Loucy (cell line): ENCODE measurements at regions not wholly inside any gene's neighbourhood (a gene's known extent, or its start where the extent isn't known, plus 50 kb on each side); places are given as distances from the start of the nearest gene placed in this dataset.

Experiments
- H2AFZ ChIP-seq: fragments of 200-600 bp; sonication (generic); 2 replicates; pipeline ENCODE4 v1.6.0; 2016; ENCODE audit warnings: antibody characterized with exemption, mild to moderate bottlenecking, low read length, moderate library complexity
- H3F3A ChIP-seq: fragments of 200-600 bp; 2 replicates; pipeline ENCODE4 v1.6.0; 2016; ENCODE audit warnings: antibody characterized with exemption, low read depth, mild to moderate bottlenecking
- H3K27me3 ChIP-seq: fragments of 200-600 bp; sonication (generic); 2 replicates; pipeline ENCODE4 v1.6.1; 2014; ENCODE audit warnings: low read length, mild to moderate bottlenecking; ENCODE audit not compliant: insufficient read depth, poor library complexity, severe bottlenecking
- H3K36me3 ChIP-seq: fragments of 200-600 bp; sonication (generic); 2 replicates; pipeline ENCODE4 v1.6.1; 2016; ENCODE audit warnings: low read length; ENCODE audit not compliant: insufficient read depth
- H3K4me1 ChIP-seq: fragments of 200-600 bp; sonication (generic); 2 replicates; pipeline ENCODE4 v1.5.1; 2014; ENCODE audit warnings: low read length, mild to moderate bottlenecking; ENCODE audit not compliant: insufficient read depth, poor library complexity, severe bottlenecking
- H3K4me2 ChIP-seq: fragments of 200-600 bp; sonication (generic); 2 replicates; pipeline ENCODE4 v1.6.0; 2014; ENCODE audit warnings: antibody characterized with exemption, low read length, low read depth, mild to moderate bottlenecking; ENCODE audit not compliant: poor library complexity, severe bottlenecking
- H3K4me3 ChIP-seq: fragments of 200-600 bp; sonication (generic); 2 replicates; pipeline ENCODE4 v1.5.1; 2014; ENCODE audit warnings: low read length, mild to moderate bottlenecking, mixed read lengths; ENCODE audit not compliant: poor library complexity, severe bottlenecking
- H3K79me2 ChIP-seq: fragments of 200-600 bp; sonication (generic); 2 replicates; pipeline ENCODE4 v1.6.1; 2014; ENCODE audit warnings: low read length; ENCODE audit not compliant: insufficient read depth
- H3K9ac ChIP-seq: fragments of 200-600 bp; sonication (generic); 2 replicates; pipeline ENCODE4 v1.6.0; 2014; ENCODE audit warnings: mild to moderate bottlenecking, low read depth, low read length, moderate library complexity; ENCODE audit not compliant: poor library complexity, severe bottlenecking
- H3K9me2 ChIP-seq: fragments of 200-600 bp; sonication (generic); replicated peaks from 2 replicates; pipeline ENCODE4 v1.6.1; 2016; ENCODE audit warnings: low read depth, low read length, mixed read lengths
- H3K9me3 ChIP-seq: fragments of 200-600 bp; sonication (generic); 2 replicates; pipeline ENCODE4 v1.6.1; 2014; ENCODE audit warnings: mild to moderate bottlenecking, antibody characterized with exemption, low read length, low read depth; ENCODE audit not compliant: insufficient read depth
- H4K20me1 ChIP-seq: fragments of 200-600 bp; sonication (generic); 2 replicates; pipeline ENCODE4 v1.6.0; 2014; ENCODE audit warnings: antibody characterized with exemption, low read length, mild to moderate bottlenecking; ENCODE audit not compliant: insufficient read depth, poor library complexity, severe bottlenecking
- EZH2phosphoT487 ChIP-seq: fragments of 200-600 bp; IDR thresholded peaks from 2 replicates; pipeline ENCODE4 v1.6.1; 2018; ENCODE audit warnings: antibody characterized with exemption, mild to moderate bottlenecking, moderate library complexity, borderline replicate concordance
- TF ChIP-seq, protein P1 (sequence below): fragments of 200-600 bp; sonication (generic); conservative IDR thresholded peaks from 2 replicates; pipeline ENCODE4 v1.5.1; 2014; ENCODE audit warnings: mild to moderate bottlenecking, antibody characterized with exemption, low read length

DNA sequence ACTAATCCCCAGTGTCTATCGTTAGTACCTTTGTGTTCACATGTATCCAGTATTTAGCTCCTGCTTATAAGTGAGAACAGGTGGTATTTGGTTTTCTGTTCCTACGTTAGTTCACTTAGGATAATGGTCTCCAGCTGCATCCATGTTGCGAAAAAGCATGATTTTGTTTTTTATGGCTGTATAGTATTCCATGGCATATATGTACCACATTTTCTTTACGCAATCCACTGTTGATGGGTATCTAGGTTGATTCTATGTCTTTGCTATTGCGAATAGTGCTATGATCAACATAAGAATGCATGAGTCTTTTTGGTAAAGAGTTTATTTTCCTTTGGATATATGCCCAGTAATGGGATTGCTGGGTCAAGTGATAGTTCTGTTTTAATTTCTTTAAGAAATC lies 59.1 kb downstream of the CH25H start:
- Histone ChIP-seq H4K20me1 (no peaks in the 10 kb centered on the region), H3K4me1 (no peaks in the 10 kb centered on the region), H3F3A (no peaks in the 10 kb centered on the region), H3K9me2 (no peaks in the 10 kb centered on the region), H2AFZ (no peak overlapping the region), H3K4me3 (no peak overlapping the region), H3K9me3 (no peaks in the 10 kb centered on the region), H3K27me3 (no peaks in the 10 kb centered on the region), H3K4me2 (no peak overlapping the region), H3K79me2 (no peaks in the 10 kb centered on the region), H3K36me3 (no peaks in the 10 kb centered on the region), H3K9ac (no peak overlapping the region)
- TF ChIP-seq EZH2phosphoT487: no peak
- TF ChIP-seq, protein P1, sequence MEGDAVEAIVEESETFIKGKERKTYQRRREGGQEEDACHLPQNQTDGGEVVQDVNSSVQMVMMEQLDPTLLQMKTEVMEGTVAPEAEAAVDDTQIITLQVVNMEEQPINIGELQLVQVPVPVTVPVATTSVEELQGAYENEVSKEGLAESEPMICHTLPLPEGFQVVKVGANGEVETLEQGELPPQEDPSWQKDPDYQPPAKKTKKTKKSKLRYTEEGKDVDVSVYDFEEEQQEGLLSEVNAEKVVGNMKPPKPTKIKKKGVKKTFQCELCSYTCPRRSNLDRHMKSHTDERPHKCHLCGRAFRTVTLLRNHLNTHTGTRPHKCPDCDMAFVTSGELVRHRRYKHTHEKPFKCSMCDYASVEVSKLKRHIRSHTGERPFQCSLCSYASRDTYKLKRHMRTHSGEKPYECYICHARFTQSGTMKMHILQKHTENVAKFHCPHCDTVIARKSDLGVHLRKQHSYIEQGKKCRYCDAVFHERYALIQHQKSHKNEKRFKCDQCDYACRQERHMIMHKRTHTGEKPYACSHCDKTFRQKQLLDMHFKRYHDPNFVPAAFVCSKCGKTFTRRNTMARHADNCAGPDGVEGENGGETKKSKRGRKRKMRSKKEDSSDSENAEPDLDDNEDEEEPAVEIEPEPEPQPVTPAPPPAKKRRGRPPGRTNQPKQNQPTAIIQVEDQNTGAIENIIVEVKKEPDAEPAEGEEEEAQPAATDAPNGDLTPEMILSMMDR: no peak

DNA sequence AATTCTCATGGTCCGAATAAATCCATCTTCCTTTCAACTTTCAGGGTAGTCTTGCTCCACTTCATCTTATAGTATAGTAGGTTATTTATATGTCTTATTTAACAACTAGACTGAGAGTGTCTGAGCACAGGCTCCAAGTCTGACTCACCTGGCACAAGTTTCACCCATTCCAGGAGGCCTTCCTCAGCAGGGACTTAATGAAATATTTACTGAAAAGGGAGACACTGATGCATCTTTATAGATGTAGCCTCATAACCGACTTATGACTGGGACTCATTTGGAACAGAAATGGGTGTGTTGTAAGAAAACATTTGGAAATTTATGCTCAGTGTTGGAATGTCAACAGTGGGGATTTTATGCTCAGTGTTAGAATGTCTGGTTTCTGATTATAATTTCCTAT lies 59.9 kb downstream of the CH25H start:
- Histone ChIP-seq H3K4me3 (no peak overlapping the region), H3K27me3 (no peaks in the 10 kb centered on the region), H3K9ac (no peak overlapping the region), H4K20me1 (no peaks in the 10 kb centered on the region), H3K9me2 (no peaks in the 10 kb centered on the region), H3K36me3 (no peaks in the 10 kb centered on the region), H3F3A (no peaks in the 10 kb centered on the region), H2AFZ (no peak overlapping the region), H3K79me2 (no peaks in the 10 kb centered on the region), H3K9me3 (no peaks in the 10 kb centered on the region), H3K4me1 (no peaks in the 10 kb centered on the region), H3K4me2 (no peak overlapping the region)
- TF ChIP-seq, protein P1: no peak
- TF ChIP-seq EZH2phosphoT487: no peak

DNA sequence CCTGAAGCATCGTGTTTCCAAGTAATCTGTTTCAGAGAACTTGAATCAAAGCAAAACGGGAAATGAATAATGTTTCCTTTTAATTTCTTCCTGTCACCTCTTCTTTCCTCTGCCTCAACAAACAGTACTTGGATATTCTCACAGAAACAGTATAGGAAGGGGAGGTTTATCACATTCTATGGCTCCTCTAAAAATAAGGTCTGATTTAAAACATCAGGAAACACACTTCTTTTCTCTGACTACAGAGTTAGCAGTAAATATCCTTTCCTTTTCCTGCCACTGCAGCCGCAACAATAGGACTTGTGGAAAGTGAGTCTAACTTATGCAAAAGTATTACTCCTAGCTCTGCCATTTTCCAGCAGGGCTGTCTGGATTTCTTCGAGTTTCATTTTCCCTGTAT lies 62.3 kb downstream of the CH25H start:
- H3K9me3 ChIP-seq: no peaks in the 10 kb centered on the region
- H3K9me2 ChIP-seq: no peaks in the 10 kb centered on the region
- H2AFZ ChIP-seq: no peak overlapping the region
- H3K27me3 ChIP-seq: no peaks in the 10 kb centered on the region
- no peaks in the 10 kb centered on the region for H3F3A ChIP-seq
- H3K79me2 ChIP-seq: no peaks in the 10 kb centered on the region
- H3K9ac ChIP-seq: no peak overlapping the region
- no peaks in the 10 kb centered on the region for H3K36me3 ChIP-seq
- no peak overlapping the region for H3K4me2 ChIP-seq
- no peak overlapping the region for H3K4me3 ChIP-seq
- H4K20me1 ChIP-seq: no peaks in the 10 kb centered on the region
- no peak for TF ChIP-seq EZH2phosphoT487
- no peaks in the 10 kb centered on the region for H3K4me1 ChIP-seq

DNA sequence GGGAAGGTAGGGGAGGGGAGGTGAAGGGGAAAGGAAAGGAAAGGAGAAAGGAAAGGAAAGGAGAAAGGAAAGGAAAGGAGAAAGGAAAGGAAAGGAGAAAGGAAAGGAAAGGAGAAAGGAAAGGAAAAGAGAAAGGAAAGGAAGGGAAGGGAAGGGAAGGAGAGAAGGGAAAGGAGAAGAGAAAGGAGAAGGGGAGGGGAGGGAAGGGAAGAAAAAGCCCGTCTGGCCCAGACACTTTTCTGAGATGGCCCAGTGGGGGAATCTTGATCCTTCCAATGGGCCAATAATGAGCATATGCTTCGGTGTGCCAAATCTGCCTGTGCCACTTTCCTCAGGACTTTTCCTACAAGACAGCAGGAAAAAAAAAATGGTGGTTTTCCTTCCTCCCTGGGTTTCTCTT lies 64.5 kb downstream of the CH25H start:
- Histone ChIP-seq H3K79me2 (no peaks in the 10 kb centered on the region), H2AFZ (peak overlapping the region; percentile 76; the same call in 1 of the 2 replicates), H3K9me2 (no peaks in the 10 kb centered on the region), H3K9ac (no peak overlapping the region), H3F3A (no peaks in the 10 kb centered on the region), H3K4me2 (no peak overlapping the region), H3K27me3 (no peaks in the 10 kb centered on the region), H3K9me3 (no peaks in the 10 kb centered on the region), H3K4me3 (peak overlapping the region; percentile 10), H4K20me1 (no peaks in the 10 kb centered on the region), H3K4me1 (no peaks in the 10 kb centered on the region), H3K36me3 (no peaks in the 10 kb centered on the region)
- TF ChIP-seq, protein P1: no peak
- no peak for TF ChIP-seq EZH2phosphoT487
